CD4-positive, alpha-beta T cell (primary cell): ENCODE measurements at regions not wholly inside any gene's neighbourhood (a gene's known extent, or its start where the extent isn't known, plus 50 kb on each side); places are given as distances from the start of the nearest gene placed in this dataset.

Experiments
- ATAC-seq: fragments of 200-7000 bp; cut with Tn5 transposase; one replicate; pipeline ENCODE4 v1.10.0; 2022; ENCODE audit warnings: mild to moderate bottlenecking; ENCODE audit not compliant: poor library complexity
- CTCF ChIA-PET: fragments of 350-600 bp; sonication (Branson Sonifier 250); formaldehyde crosslinking; loops from one replicate; lab custom pipeline; 2021; ENCODE audit warnings: antibody characterized with exemption, inconsistent platforms; lab: Charles Lee
- POLR2A ChIA-PET: fragments of 350-600 bp; sonication (Branson Sonifier 250); formaldehyde crosslinking; loops from one replicate; lab custom pipeline; 2021; ENCODE audit warnings: antibody characterized with exemption, inconsistent platforms; lab: Charles Lee
- DNase-seq, 14 experiments: peaks; one replicate each; pipeline ENCODE4 v3.0.0-alpha.2; 2013 to 2020; ENCODE audit warnings: mixed read lengths in 2 of 14
- H3K27ac ChIP-seq, 2 donors: one replicate each; pipeline versions ENCODE4 v1.5.1 to v1.7.0; 2013; ENCODE audit warnings: low read length in 2 of 2, low read depth in 1 of 2, mild to moderate bottlenecking in 1 of 2
- H3K27me3 ChIP-seq, 2 experiments: 1 replicate in 1 of 2; 2 replicates in 1 of 2; pipeline versions ENCODE4 v1.6.1 to v1.7.0; 2013; ENCODE audit warnings: low read length in 2 of 2, control low read depth in 1 of 2, mild to moderate bottlenecking in 1 of 2, moderate library complexity in 1 of 2; ENCODE audit not compliant: insufficient read depth in 2 of 2, control insufficient read depth in 1 of 2
- H3K36me3 ChIP-seq: one replicate; pipeline ENCODE4 v1.6.1; 2013; ENCODE audit warnings: low read length, control low read depth; ENCODE audit not compliant: insufficient read depth
- H3K4me1 ChIP-seq: one replicate; pipeline ENCODE4 v1.6.1; 2013; ENCODE audit warnings: low read length, control low read depth; ENCODE audit not compliant: insufficient read depth
- H3K4me3 ChIP-seq: one replicate; pipeline ENCODE4 v1.5.1; 2013; ENCODE audit warnings: mild to moderate bottlenecking, low read length, moderate library complexity
- H3K9me3 ChIP-seq, 2 experiments: 1 replicate in 1 of 2; 2 replicates in 1 of 2; pipeline versions ENCODE4 v1.6.1 to v1.7.0; 2013; ENCODE audit warnings: low read length in 2 of 2, mild to moderate bottlenecking in 2 of 2, control low read depth in 1 of 2, moderate library complexity in 1 of 2; ENCODE audit not compliant: control insufficient read depth in 1 of 2, insufficient read depth in 1 of 2
- H3K27ac Mint-ChIP-seq: one replicate; pipeline ENCODE4 v1.8.0; 2020; ENCODE audit warnings: mixed read lengths
- H3K27me3 Mint-ChIP-seq: one replicate; pipeline ENCODE4 v1.8.0; 2021; ENCODE audit warnings: mixed read lengths
- H3K36me3 Mint-ChIP-seq: one replicate; pipeline ENCODE4 v1.8.0; 2021; ENCODE audit warnings: low read depth, mixed read lengths
- H3K4me1 Mint-ChIP-seq: one replicate; pipeline ENCODE4 v1.8.0; 2021; ENCODE audit warnings: low read depth, mixed read lengths
- H3K4me3 Mint-ChIP-seq: one replicate; pipeline ENCODE4 v1.8.0; 2020; ENCODE audit warnings: mild to moderate bottlenecking, mixed read lengths
- H3K9me3 Mint-ChIP-seq: one replicate; pipeline ENCODE4 v1.8.0; 2020; ENCODE audit warnings: mixed read lengths
- intact Hi-C, 2 experiments: fragments of 100-400 bp; cut with DNase I in 1 of 2; cut with micrococcal nuclease in 1 of 2; formaldehyde crosslinking; loops; one replicate each; pipeline versions ENCODE4 v1.15.1 to v1.9.0; 2023 to 2025; cut with DNase I, micrococcal nuclease
- TF ChIP-seq, protein P1 (sequence below): fragments of 200-600 bp; IDR thresholded peaks from one replicate; pipeline ENCODE4 v1.8.0; 2022; ENCODE audit warnings: antibody characterized with exemption, mild to moderate bottlenecking

DNA sequence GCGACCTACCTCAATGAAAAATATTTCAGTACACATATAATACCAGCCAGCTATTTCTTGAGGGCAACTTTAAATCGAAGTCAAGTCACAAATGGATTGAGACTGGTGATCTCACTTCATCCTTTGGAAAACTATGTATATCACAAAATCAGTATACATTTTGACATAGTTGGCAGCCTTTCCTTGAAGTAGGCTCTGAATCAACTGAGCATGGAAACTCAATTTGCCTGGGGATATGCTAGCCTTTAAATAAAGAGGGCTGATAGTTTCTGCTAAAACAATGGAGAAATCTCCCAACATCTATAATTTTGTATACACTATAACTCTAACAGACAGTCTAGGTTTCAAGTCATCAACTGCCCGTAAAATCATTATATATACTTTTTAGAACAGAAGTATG lies 282.8 kb upstream of the TENM3 start:
- H3K27ac Mint-ChIP-seq: no peak overlapping the region
- H3K36me3 Mint-ChIP-seq: no peaks in the 10 kb centered on the region
- H3K4me1 Mint-ChIP-seq: no peaks in the 10 kb centered on the region

DNA sequence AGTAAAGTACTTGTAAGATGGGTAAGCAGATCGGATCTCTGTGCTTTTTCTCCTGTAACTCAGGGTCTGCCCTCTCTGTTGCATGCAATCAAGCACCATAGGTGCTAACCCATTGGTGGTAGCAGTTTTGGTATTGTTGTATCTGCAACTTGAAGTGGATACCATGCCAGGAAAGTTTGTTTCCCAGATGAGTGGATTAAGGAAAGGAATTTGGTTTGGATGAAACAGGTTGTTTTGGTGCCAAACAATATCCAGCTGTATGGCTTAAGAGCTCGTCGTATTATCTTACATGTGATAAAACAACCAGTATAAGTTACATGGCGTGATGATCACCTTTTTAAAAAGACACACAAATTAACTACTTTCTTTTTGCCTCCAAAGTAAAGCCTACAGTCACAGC lies 280.9 kb upstream of the TENM3 start:
- intact Hi-C loops: no loop called here
- H3K4me3 Mint-ChIP-seq: no peak overlapping the region
- ChIA-PET POLR2A (no interaction called here), CTCF (no interaction called here)
- H3K27me3 Mint-ChIP-seq: no peaks in the 10 kb centered on the region
- TF ChIP-seq, protein P1, sequence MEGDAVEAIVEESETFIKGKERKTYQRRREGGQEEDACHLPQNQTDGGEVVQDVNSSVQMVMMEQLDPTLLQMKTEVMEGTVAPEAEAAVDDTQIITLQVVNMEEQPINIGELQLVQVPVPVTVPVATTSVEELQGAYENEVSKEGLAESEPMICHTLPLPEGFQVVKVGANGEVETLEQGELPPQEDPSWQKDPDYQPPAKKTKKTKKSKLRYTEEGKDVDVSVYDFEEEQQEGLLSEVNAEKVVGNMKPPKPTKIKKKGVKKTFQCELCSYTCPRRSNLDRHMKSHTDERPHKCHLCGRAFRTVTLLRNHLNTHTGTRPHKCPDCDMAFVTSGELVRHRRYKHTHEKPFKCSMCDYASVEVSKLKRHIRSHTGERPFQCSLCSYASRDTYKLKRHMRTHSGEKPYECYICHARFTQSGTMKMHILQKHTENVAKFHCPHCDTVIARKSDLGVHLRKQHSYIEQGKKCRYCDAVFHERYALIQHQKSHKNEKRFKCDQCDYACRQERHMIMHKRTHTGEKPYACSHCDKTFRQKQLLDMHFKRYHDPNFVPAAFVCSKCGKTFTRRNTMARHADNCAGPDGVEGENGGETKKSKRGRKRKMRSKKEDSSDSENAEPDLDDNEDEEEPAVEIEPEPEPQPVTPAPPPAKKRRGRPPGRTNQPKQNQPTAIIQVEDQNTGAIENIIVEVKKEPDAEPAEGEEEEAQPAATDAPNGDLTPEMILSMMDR: no peak
- Histone ChIP-seq H3K4me1 (no peaks in the 10 kb centered on the region), H3K27me3 (no peaks in the 10 kb centered on the region), H3K27ac (no peak overlapping the region), H3K36me3 (no peaks in the 10 kb centered on the region), H3K9me3 (no peaks in the 10 kb centered on the region), H3K4me3 (no peak overlapping the region)
- H3K4me1 Mint-ChIP-seq: no peaks in the 10 kb centered on the region
- no peaks in the 10 kb centered on the region for H3K36me3 Mint-ChIP-seq
- no peak for DNase-seq
- no peak overlapping the region for H3K27ac Mint-ChIP-seq
- no peak for ATAC-seq
- H3K9me3 Mint-ChIP-seq: peaks cover 6% of the 10 kb centered on the region

More for the DNA sequence above, 282.8 kb upstream of the TENM3 start:
- ATAC-seq: no peak
- TF ChIP-seq, protein P1: no peak
- H3K9me3 Mint-ChIP-seq: peaks cover 6% of the 10 kb centered on the region
- H3K27ac ChIP-seq: no peak overlapping the region
- CTCF ChIA-PET: no interaction called here
- no peak overlapping the region for H3K4me3 Mint-ChIP-seq
- intact Hi-C loops: no loop called here
- no peaks in the 10 kb centered on the region for H3K27me3 ChIP-seq
- no peak for DNase-seq
- POLR2A ChIA-PET: no interaction called here
- no peaks in the 10 kb centered on the region for H3K36me3 ChIP-seq
- H3K4me1 ChIP-seq: no peaks in the 10 kb centered on the region
- no peak overlapping the region for H3K4me3 ChIP-seq
- no peaks in the 10 kb centered on the region for H3K9me3 ChIP-seq
- H3K27me3 Mint-ChIP-seq: no peaks in the 10 kb centered on the region

DNA sequence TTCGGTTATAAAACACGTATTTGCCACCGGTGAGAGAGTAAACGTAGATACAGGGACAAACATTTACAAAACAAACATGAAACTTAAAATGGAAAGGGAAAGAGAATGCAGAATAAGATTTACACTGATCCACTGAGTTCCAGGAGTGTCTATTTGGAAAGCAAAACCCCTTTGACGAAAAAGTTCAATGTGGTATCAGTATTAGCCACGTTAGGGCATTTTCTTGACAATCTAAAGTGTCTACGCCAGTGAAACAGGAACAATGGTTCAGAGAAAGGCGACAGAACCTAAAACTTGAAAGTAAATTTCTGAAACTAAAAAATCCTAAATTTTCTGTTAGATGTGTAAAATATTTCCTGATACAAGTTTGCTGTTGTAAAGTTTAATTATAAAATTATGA lies 278.5 kb upstream of the TENM3 start:
- H3K4me3 ChIP-seq: no peak overlapping the region
- H3K27me3 ChIP-seq: no peaks in the 10 kb centered on the region
- Mint-ChIP-seq H3K4me3 (no peak overlapping the region), H3K4me1 (no peaks in the 10 kb centered on the region), H3K9me3 (peaks cover 6% of the 10 kb centered on the region), H3K36me3 (no peaks in the 10 kb centered on the region), H3K27ac (no peak overlapping the region), H3K27me3 (no peaks in the 10 kb centered on the region)
- H3K27ac ChIP-seq: no peak overlapping the region
- ChIA-PET CTCF (no interaction called here), POLR2A (no interaction called here)
- no peaks in the 10 kb centered on the region for H3K36me3 ChIP-seq
- H3K4me1 ChIP-seq: no peaks in the 10 kb centered on the region
- intact Hi-C loops: no loop called here
- DNase-seq (no peak), ATAC-seq (no peak)
- TF ChIP-seq, protein P1: no peak
- H3K9me3 ChIP-seq: peaks cover 0 to 4% of the 10 kb centered on the region in 2 experiments
